Amniotic stem cell (primary cell): ENCODE measurements at regions not wholly inside any gene's neighbourhood (a gene's known extent, or its start where the extent isn't known, plus 50 kb on each side); places are given as distances from the start of the nearest gene placed in this dataset.
"Not testable (repeated sequence)": the region's sequence is repeated elsewhere in the genome, so short reads cannot be mapped to it uniquely, and the experiment has no call there.

ENCODE experiments used
- DNase-seq: peaks from one replicate; lab custom pipeline; 2025; lab: John Stamatoyannopoulos, UW

DNA sequence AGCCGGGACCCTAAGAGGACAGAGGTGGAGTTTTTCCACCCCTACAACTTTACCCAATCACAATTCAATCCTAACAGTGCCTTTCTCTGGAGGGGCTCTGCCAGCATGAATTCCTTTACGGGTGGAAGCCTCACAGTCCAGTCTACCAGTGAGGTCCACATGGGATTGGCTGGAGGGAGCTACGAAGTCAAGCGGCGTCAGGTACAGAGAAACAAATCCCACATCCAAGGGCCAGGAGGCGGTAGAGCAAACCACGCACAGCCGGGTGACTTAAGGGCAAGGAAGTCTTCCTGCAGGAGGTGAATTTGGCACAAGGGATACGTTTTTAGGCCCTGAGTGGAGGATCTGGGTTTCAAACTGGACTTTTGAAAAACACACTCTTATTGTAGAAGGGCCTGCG, 199.6 kb downstream of the UQCRFS1 start:
- DNase-seq: no peak

DNA sequence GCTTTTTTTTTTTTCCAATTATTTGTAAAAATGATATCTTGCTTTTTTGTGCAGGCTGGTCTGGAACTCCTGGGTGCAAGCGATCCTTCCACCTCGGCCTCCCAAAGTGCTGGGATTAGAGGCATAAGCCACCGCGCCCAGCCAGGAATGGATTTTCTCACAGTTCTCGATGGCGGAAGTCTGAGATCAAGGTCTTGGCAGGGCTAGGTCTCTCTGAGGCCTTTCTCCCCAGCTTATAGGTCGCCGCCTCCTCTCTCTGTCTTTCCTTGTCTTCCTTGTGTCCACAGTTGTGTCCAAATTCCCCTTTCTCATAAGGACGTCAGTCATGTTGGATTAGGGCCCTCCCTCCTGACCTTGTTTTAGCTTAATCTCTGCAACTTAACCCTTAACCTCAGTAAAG, 200.5 kb downstream of the UQCRFS1 start:
- no peak for DNase-seq

DNA sequence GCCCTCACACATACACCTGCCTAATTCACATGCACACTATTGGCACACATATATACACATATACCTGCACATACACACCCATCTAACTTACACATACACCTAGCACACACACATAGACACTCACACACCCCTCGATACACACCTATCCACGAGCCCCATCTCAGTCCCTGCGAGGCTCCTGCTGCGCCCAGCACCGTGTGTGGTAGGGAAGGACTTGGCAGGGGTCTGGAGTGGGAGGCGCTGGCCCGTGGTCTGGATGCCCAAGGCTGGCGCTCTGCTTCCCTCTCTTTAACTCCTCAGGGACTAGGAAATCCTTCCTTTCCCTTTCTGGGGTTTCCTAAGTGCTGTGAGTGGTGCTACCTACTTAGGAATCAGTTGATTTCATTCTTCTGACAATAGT, 202.7 kb downstream of the UQCRFS1 start:
- DNase-seq: no peak

DNA sequence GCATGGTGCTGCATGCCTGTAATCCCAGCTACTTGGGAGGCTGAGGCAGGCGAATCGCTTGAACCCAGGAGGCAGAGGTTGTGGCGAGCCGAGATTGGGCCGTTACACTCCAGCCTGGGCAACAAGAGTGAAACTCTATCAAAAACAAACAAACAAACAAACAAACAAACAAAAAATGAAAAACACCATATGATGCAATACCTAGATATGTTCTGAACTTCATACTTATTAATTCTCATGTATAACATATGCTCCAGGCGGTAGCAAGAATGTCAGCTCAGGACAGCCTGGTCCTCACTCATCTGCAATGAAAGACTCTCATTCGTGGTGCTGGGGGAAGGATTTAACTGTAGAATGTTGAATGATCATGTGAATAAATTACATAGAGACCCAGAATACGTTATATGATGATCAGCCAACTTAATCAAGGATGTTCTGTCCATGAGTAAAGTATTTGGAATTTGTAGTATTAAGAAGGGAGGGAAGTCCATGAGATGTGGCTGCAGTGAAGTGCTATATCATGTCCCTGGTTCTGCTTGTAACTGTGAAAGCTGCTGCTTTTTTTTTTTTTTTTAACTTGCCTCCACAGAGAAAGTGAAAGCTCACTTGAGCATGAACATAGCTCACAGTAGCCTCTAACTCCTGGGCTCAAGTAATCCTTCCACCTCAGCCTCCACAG, 206.8 kb downstream of the UQCRFS1 start:
- DNase-seq: no peak

DNA sequence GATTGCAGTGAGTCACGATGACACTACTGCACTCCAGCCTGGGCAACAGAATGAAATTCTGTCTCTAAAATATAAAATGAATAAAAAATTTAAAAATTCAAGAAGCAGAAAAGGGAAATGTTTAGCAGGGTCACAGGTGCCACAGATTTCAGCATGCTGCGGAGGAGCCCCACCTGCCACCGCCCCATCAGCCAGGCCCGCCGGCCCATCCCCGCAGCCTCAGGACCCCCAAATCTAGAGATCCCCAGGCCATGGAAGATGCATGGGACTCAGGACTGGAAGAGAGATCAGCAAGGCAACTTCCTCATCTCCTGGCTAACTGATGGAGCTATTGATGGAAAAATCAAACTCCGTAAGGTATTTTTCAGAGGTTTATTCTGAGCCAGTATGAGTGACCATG, 208.2 kb downstream of the UQCRFS1 start:
- DNase-seq: no peak

DNA sequence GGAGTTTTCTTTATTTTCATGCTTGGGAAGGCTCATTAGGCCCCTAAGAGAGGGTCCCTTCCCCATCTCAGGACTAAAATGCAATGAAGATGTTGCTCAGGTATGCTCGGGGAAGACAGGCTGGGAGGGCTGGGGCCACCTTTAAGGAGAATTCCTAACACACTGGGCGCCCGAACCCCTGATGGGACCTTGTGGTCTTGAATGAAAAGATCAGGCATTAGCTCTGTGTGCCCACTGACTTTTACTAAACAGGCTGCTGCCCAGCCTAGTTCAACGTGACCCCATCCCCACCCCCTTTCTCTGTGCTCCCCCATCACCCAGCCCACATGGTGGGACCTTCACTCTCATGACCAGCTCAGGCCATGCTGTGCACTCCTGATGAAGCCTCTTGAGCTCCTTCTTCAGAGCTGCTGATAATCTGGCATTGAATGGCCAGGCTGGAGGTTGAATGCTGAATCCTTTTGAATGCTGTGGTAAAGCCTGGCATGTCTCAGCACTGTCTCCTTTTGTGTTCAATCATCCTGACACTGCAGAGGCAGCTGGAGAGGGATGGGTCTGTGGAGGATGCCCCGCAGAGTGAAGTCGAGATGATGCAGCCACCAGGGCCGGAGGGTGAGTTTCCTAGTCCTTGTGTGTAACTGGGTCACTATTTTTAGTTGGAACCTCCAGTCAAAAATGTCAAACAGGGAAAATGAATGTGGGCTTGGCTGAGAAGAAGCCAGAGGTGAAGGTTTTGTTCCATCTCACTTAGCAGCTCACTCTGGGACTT, 209.1 kb downstream of the UQCRFS1 start:
- DNase-seq: no peak

DNA sequence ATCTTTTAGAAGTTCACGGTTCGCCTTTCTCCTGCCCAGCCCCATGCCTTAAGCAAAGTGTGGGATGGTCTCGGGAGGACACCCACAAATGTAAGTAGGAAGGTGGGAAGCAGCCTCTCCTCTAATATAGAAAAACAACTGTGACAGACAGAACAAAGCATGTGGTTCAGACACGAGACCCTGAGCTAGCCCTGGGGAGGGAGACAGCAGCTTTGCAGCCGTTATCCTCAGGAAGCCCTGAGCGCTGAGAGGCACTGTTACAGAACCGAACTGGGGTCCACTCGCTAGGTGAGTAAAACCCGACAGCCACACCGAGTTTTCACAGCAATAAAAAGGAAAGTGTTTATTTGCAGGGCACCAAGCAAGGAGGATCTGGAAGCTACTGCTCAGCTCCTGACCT, 210.6 kb downstream of the UQCRFS1 start:
- DNase-seq: no peak

DNA sequence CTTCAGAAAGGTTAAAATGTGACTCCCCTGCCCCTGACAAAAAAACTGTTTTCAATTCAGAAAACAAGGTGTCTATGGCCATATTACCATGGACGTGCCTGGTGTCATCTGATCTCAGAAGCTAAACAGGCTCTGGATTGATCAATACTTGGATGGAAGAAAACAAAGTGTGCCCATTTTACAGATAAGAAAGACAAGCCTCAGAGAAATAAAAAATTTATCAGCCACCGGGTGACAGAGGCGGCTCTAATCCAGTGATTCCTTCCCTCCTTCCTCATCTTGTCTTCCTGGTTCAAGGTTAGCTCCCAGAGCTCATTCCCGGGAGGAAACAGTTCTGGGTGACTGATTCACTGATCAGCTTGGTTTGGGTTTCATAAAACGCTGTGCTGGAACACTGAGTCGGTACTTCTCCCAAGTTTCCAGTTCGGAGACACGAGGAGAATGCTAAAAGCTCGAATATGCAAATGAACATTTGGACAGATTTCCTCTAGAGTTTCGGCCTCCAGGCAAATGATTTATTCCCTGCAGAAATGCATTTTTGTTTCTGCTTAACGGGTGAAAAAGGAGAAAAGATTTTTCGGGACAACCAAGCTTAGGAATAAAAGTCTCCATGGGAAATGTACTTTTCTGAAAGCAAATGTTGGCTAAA, 211.2 kb downstream of the UQCRFS1 start:
- DNase-seq: no peak

DNA sequence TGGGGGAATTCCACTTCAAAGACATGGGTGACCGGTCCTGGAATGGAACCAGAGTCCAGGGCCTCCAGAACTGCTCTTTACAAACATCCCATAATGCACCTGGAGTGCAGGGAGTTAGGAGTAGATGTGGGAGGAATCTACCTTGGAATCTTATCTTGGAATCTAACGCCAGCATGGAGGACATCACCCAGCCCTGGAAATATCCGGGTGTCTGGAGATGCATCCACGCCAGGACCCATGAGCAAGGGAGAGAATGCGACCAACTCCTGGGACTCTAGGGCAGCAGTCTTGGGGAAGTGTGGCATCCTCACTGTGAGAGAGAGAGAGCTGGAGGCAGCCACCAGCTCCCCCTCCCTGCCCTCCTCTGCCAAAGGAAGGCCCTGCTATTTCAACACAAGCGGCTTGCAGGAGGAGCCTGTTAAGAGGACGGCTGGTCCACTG, 211.8 kb downstream of the UQCRFS1 start:
- DNase-seq: no peak

DNA sequence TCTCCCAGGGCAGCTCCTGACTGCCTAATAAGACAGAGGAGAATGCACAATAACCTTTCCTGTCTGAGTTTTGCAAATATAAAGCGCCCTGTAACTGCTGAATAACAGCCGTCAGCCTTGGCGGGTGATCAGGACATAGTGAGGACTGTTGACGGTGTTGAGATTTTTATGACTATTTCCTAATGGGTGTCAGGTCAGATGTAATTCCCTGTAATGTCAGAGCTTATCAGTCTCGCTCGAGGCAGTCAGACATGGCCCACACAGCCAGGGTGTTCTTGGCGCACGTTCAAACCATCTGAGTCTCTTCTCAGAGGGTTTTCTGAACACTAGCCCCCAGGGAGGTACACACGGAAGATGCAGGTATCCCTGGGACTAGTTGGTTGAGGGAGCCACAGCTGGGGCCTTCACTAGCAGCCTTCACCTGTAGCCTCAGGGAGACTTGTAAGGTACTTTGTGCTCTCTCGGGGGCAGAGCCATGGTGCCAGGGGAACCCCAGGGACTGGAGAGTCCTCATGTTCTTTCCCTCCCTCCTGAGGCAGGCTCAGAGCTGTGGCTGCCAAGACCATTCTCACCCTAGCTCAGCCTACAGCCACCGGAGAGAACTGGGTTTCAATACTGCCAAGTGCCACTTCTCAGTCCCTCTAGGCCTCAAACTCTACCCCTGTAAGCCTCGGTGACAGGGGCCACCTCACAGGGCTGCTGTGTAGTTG, 213.1 kb downstream of the UQCRFS1 start:
- DNase-seq: no peak

DNA sequence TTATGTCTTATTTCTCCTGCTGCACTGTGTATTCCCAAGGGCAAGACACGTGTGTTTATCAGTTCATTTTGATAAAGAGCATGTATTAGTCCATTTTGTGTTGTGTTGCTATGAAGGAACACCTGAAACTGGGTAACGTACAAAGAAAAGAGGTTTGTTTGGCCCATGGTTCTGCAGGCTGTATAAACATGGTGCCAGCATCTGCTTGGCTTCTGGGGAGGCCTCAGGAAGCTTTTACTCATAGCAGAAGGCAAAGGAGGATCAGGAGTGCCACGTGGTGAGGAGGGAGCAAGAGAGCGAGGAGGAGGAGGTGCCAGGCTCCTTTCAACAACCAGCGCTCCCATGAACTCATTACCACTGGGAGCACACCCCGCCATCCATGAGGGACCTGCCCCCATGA, 214.0 kb downstream of the UQCRFS1 start:
- DNase-seq: no peak

DNA sequence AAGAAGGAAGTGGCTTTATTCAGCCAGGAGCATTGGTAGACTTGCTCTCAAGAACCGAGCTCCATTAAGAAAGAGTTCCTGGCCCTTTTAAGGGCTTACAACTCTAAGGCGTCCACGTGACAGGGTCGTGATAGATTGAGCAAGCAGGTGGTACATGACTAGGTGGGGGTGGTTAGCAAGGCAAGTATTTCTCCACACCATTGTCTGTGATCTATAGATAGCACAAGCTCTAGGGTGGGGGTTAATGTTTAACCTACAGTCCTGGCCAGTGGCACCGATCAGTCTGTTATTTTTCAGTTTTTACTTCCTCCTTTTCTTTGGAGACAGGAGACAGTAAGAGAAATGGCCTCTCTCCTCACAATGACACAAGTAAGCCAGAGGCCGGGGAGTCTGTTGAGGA, 215.1 kb downstream of the UQCRFS1 start:
- DNase-seq: not testable (repeated sequence)

DNA sequence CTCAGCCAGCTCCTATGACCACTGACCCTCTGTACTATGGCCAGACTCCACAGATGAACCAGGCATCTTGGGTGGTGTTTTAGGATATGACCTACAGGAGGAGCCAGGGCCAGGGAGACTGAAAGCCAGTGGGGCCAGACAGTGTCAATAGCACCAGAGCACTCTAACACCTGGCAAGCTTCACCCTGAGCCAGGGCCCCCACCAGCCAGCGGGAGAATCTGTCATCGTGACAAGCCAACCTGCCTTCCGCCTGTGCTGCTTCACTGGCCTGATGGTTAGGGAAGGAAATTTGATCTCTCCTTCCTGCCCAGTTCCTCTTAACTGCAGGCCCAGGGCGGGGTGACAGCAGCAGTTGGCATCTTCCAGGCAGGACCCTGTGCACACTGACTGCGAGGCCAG, 222.4 kb downstream of the UQCRFS1 start:
- DNase-seq: no peak

DNA sequence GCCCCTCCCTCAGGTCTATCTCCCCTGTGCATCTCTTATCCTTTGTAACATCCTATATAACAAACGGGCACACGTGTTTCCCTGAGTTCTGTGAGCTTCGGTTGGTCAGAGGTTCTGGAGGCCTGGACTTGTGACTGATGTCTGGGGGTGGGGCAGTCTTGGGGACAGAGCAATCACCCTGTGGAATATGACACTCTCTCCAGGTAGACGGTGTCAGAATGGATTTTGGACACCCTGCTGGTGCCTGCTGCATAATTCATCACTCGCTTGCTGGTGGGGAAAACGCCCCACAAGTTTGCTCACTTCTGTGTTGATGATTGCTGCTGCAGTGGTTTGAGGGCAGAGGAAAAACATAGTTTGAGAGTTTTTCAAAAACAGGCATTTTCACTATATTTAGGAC, 223.2 kb downstream of the UQCRFS1 start:
- no peak for DNase-seq

DNA sequence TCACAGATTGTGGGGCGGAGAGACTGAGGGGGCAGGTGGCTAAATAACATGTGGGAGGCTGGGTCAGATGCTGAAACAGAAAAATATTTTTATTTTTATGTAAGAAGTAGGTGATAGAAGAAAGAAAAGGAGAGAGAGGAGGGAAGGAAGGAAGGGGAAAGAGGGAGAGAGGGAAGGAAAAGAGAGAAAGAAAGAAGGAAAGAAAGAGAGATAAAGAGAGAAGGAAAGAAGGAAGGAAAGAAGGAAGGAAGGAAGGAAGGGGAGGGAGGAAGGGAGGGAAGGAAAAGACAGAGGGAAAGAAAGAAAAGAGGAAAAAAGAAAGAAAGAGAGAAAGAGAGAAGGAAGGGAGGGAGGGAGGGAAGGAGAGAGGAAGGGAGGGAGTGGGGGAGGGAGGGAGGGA, 224.9 kb downstream of the UQCRFS1 start:
- DNase-seq: no peak

DNA sequence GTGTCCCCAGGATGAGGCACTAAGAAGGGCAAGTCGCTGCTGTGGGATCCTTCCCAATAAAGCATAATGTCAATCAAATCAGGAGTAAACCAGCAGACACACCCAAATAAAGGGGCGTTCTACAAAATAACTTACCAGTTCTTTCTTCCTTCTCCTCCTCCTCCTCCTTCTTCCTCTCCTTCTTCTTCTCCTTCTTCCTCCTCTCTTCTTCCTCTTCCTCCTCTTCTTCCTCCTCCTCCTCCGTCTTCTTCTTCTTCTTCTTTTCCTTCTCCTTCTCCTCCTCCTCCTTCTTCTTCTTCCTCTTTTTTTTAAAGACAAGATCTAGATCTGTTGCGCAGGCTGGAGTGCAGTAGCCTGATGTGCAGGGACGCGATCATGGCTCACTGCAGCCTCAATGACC, 225.8 kb downstream of the UQCRFS1 start:
- DNase-seq: no peak

DNA sequence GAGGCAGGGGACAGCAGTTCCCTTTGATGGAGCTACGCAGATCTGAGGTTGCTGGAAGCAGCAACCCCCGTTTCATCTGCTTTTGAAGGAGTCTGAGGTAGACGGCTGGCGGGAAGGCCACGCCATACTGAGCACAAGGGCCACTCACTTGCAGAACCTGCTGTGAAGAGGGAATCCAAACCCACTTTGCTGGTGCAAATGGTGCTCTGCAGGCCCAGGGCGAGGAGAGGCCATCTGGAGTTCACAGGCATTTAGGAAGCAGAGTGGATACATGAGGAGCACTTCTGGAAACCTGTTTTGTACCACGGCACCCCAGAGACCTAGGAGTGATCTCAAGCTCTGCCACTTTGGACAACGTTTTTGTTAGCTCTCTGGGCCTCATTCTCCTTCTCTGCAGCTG, 227.8 kb downstream of the UQCRFS1 start:
- no peak for DNase-seq

DNA sequence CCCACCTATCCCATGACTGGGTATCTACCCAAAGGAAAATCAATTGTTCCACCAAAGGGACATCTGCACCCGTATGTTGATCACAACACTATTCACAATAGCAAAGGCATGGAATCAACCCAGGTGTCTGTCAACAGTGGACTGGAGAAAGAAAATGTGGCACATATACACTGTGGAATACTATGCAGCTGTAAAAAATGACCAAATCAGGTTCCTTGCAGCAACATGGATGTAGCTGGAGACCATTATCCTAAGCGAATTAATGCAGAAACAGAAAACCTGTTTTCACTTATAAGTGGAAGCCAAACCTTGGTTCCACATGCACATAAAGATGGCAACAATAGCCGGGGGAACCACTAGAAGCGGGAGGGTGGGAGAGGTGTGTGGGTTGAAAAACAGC, 228.6 kb downstream of the UQCRFS1 start:
- DNase-seq: no peak

DNA sequence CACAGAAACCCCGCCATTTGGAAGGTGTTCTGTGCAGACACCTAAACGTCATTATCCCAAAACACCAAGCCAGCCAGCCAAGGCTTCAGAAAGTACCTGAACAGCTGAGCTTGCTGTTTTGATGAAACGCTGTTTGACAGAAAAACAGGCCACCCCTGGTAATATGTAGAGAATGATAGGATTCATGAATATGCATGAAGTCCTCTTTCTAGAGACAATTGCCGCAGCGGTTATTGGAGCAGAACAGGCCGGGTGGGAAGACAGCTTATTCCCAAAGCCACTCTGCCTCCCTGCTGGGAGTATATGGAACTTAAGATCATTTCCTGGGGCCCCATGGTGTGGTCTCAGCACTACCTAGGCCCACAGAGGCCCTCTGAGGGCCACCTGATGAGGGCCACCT, 229.5 kb downstream of the UQCRFS1 start:
- no peak for DNase-seq

DNA sequence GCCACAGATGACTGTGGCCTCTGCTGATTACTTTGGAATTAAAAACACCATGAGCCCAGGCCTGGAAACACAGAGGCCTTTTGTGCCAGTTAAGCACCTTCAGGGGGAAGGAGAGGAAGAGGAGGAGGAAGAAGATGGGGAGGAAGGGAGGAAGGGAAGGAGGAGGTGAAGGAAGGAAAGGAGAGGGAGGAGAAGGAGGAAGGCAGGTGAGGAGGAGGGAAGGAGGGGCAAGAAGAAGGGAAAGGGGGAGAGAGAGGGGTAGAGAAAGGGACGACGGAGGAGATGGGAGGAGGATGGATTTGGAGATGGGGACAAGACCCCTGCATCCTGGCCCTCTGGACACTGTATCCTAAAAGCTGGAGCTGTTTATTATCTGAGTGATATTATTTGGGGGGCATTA, 231.0 kb downstream of the UQCRFS1 start:
- no peak for DNase-seq

DNA sequence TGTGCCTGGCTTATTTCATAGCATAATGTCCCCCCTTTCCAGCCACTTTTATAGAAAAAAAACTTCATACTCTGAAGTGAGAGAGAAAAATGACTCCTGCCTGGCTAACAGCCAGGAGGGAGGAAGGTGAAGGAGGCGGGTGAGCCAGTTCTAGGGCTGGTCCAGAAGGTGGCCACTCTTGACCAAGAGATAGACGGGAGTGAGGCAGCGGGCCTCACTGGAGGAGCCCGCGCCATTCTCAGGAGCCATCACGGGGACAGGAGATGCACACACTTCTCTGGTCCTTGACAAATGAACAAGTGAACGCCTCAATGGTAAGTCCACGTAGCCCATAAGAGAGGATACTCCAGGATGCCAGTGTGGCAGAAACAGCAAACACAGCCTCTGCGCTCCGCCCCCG, 231.4 kb downstream of the UQCRFS1 start:
- no peak for DNase-seq

DNA sequence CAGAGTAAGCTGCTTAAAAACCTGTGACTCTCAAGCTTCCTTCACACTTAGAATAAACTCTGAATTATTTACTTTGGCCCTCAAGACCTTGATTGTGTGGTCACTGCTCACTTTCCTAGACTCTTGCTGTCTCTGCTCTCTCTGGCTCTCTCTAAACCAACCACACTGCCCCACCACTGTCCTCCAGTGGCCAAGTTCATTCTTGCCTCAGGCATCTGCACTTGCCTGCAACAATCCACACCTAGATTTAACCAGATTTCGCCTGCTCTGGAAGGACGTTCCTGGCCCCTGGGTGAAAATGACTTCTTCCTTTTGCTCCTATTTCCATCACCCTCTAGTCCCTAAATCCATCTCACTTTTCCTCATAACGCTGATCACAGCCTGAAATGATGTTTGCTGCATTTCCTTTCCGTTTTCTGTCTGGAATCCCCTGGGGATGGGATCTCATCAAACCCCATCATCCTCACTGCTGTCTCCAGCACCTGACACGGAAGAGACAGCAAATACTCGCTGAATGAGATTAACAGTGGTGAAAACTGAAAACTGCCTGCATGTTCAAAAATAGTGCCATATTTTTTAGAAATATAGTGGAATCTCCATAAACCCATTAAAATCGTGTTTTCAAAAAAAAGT, 232.6 kb downstream of the UQCRFS1 start:
- no peak for DNase-seq
